CD4-positive, alpha-beta T cell (primary cell): ENCODE measurements at regions not wholly inside any gene's neighbourhood (a gene's known extent, or its start where the extent isn't known, plus 50 kb on each side); places are given as distances from the start of the nearest gene placed in this dataset.

Source experiments
- ATAC-seq: fragments of 200-7000 bp; cut with Tn5 transposase; one replicate; pipeline ENCODE4 v1.10.0; 2022; ENCODE audit warnings: mild to moderate bottlenecking; ENCODE audit not compliant: poor library complexity
- CTCF ChIA-PET: fragments of 350-600 bp; sonication (Branson Sonifier 250); formaldehyde crosslinking; loops from one replicate; lab custom pipeline; 2021; ENCODE audit warnings: antibody characterized with exemption, inconsistent platforms; lab: Charles Lee
- POLR2A ChIA-PET: fragments of 350-600 bp; sonication (Branson Sonifier 250); formaldehyde crosslinking; loops from one replicate; lab custom pipeline; 2021; ENCODE audit warnings: antibody characterized with exemption, inconsistent platforms; lab: Charles Lee
- DNase-seq, 14 experiments: peaks; one replicate each; pipeline ENCODE4 v3.0.0-alpha.2; 2013 to 2020; ENCODE audit warnings: mixed read lengths in 2 of 14
- H3K27ac ChIP-seq, 2 donors: one replicate each; pipeline versions ENCODE4 v1.5.1 to v1.7.0; 2013; ENCODE audit warnings: low read length in 2 of 2, low read depth in 1 of 2, mild to moderate bottlenecking in 1 of 2
- H3K27me3 ChIP-seq, 2 experiments: 1 replicate in 1 of 2; 2 replicates in 1 of 2; pipeline versions ENCODE4 v1.6.1 to v1.7.0; 2013; ENCODE audit warnings: low read length in 2 of 2, control low read depth in 1 of 2, mild to moderate bottlenecking in 1 of 2, moderate library complexity in 1 of 2; ENCODE audit not compliant: insufficient read depth in 2 of 2, control insufficient read depth in 1 of 2
- H3K36me3 ChIP-seq: one replicate; pipeline ENCODE4 v1.6.1; 2013; ENCODE audit warnings: low read length, control low read depth; ENCODE audit not compliant: insufficient read depth
- H3K4me1 ChIP-seq: one replicate; pipeline ENCODE4 v1.6.1; 2013; ENCODE audit warnings: low read length, control low read depth; ENCODE audit not compliant: insufficient read depth
- H3K4me3 ChIP-seq: one replicate; pipeline ENCODE4 v1.5.1; 2013; ENCODE audit warnings: mild to moderate bottlenecking, low read length, moderate library complexity
- H3K9me3 ChIP-seq, 2 experiments: 1 replicate in 1 of 2; 2 replicates in 1 of 2; pipeline versions ENCODE4 v1.6.1 to v1.7.0; 2013; ENCODE audit warnings: low read length in 2 of 2, mild to moderate bottlenecking in 2 of 2, control low read depth in 1 of 2, moderate library complexity in 1 of 2; ENCODE audit not compliant: control insufficient read depth in 1 of 2, insufficient read depth in 1 of 2
- H3K27ac Mint-ChIP-seq: one replicate; pipeline ENCODE4 v1.8.0; 2020; ENCODE audit warnings: mixed read lengths
- H3K27me3 Mint-ChIP-seq: one replicate; pipeline ENCODE4 v1.8.0; 2021; ENCODE audit warnings: mixed read lengths
- H3K36me3 Mint-ChIP-seq: one replicate; pipeline ENCODE4 v1.8.0; 2021; ENCODE audit warnings: low read depth, mixed read lengths
- H3K4me1 Mint-ChIP-seq: one replicate; pipeline ENCODE4 v1.8.0; 2021; ENCODE audit warnings: low read depth, mixed read lengths
- H3K4me3 Mint-ChIP-seq: one replicate; pipeline ENCODE4 v1.8.0; 2020; ENCODE audit warnings: mild to moderate bottlenecking, mixed read lengths
- H3K9me3 Mint-ChIP-seq: one replicate; pipeline ENCODE4 v1.8.0; 2020; ENCODE audit warnings: mixed read lengths
- CTCF ChIP-seq: fragments of 200-600 bp; IDR thresholded peaks from one replicate; pipeline ENCODE4 v1.8.0; 2022; ENCODE audit warnings: antibody characterized with exemption, mild to moderate bottlenecking
- intact Hi-C, 2 experiments: fragments of 100-400 bp; cut with DNase I in 1 of 2; cut with micrococcal nuclease in 1 of 2; formaldehyde crosslinking; loops; one replicate each; pipeline versions ENCODE4 v1.15.1 to v1.9.0; 2023 to 2025; cut with DNase I, micrococcal nuclease

- no peak for DNase-seq
- H3K9me3 Mint-ChIP-seq, result no peaks in the 10 kb centered on the region
- CTCF ChIA-PET, result no interaction called here
These were observed 628.6 kb upstream of the CCDC54 start for GRCh38 chr3:106748472-106749262.

GRCh38 chr3:106750092-106750491 is 627.1 kb upstream of the CCDC54 start:
- H3K9me3 Mint-ChIP-seq, result peaks cover 7% of the 10 kb centered on the region
- TF ChIP-seq CTCF, result no peak
- peaks cover 6% of the 10 kb centered on the region for H3K27me3 Mint-ChIP-seq
- intact Hi-C loops, result no loop called here
- Histone ChIP-seq H3K27me3 (no peaks in the 10 kb centered on the region), H3K9me3 (peaks cover 0 to 11% of the 10 kb centered on the region in 2 experiments), H3K36me3 (no peaks in the 10 kb centered on the region), H3K27ac (no peak overlapping the region), H3K4me1 (no peaks in the 10 kb centered on the region), H3K4me3 (no peak overlapping the region)
- ChIA-PET POLR2A (no interaction called here), CTCF (no interaction called here)
- H3K4me1 Mint-ChIP-seq, result no peaks in the 10 kb centered on the region
- ATAC-seq, result no peak
- H3K36me3 Mint-ChIP-seq, result no peaks in the 10 kb centered on the region
- H3K27ac Mint-ChIP-seq, result no peak overlapping the region
- DNase-seq, result no peak
- H3K4me3 Mint-ChIP-seq, result no peak overlapping the region

More at GRCh38 chr3:106748472-106749262, 628.6 kb upstream of the CCDC54 start:
- no peak overlapping the region for H3K4me3 ChIP-seq
- no peaks in the 10 kb centered on the region for H3K27me3 ChIP-seq
- POLR2A ChIA-PET, result no interaction called here
- TF ChIP-seq CTCF, result no peak
- H3K4me1 Mint-ChIP-seq, result no peaks in the 10 kb centered on the region
- no peaks in the 10 kb centered on the region for H3K4me1 ChIP-seq
- no peak overlapping the region for H3K27ac ChIP-seq
- no peaks in the 10 kb centered on the region for H3K36me3 Mint-ChIP-seq
- intact Hi-C loops, result no loop called here
- no peak overlapping the region for H3K27ac Mint-ChIP-seq
- no peaks in the 10 kb centered on the region for H3K36me3 ChIP-seq
- H3K27me3 Mint-ChIP-seq, result peaks cover 6% of the 10 kb centered on the region
- peaks cover 0 to 5% of the 10 kb centered on the region in 2 experiments for H3K9me3 ChIP-seq
- H3K4me3 Mint-ChIP-seq, result no peak overlapping the region
- ATAC-seq, result no peak

- Histone ChIP-seq H3K36me3 (no peaks in the 10 kb centered on the region), H3K4me3 (no peak overlapping the region), H3K4me1 (no peaks in the 10 kb centered on the region), H3K27me3 (no peaks in the 10 kb centered on the region), H3K27ac (no peak overlapping the region), H3K9me3 (peaks cover 0 to 14% of the 10 kb centered on the region in 2 experiments)
- CTCF ChIA-PET, result no interaction called here
- POLR2A ChIA-PET, result no interaction called here
- intact Hi-C loops, result no loop called here
- DNase-seq, result no peak
- Mint-ChIP-seq H3K27ac (no peak overlapping the region), H3K27me3 (peaks cover 6% of the 10 kb centered on the region), H3K4me3 (no peak overlapping the region), H3K9me3 (peaks cover 9% of the 10 kb centered on the region), H3K4me1 (no peaks in the 10 kb centered on the region), H3K36me3 (no peaks in the 10 kb centered on the region)
- ATAC-seq, result no peak
- no peak for TF ChIP-seq CTCF
These were observed 621.9 kb upstream of the CCDC54 start for GRCh38 chr3:106755336-106755735.
